Thymus (tissue), 11 donors: ENCODE measurements at regions not wholly inside any gene's neighbourhood (a gene's known extent, or its start where the extent isn't known, plus 50 kb on each side); places are given as distances from the start of the nearest gene placed in this dataset.

ENCODE experiments used
- DNase-seq, 9 donors: peaks; one replicate each; pipeline ENCODE4 v3.0.0-alpha.2; 2013; ENCODE audit warnings: low spot score in 9 of 9, low read depth in 6 of 9, missing footprints in 1 of 9
- H3K27ac ChIP-seq, 2 donors: one replicate each; pipeline ENCODE4 v1.5.1; 2013; ENCODE audit warnings: control low read depth in 1 of 2, low read depth in 1 of 2, low read length in 1 of 2, mild to moderate bottlenecking in 1 of 2, moderate library complexity in 1 of 2
- H3K27me3 ChIP-seq, 2 donors: one replicate each; pipeline ENCODE4 v1.5.1; 2013; ENCODE audit warnings: low read length in 1 of 2; ENCODE audit not compliant: control insufficient read depth in 2 of 2, insufficient read depth in 1 of 2
- H3K36me3 ChIP-seq, 2 donors: one replicate each; pipeline ENCODE4 v1.5.1; 2013; ENCODE audit warnings: low read length in 1 of 2, mild to moderate bottlenecking in 1 of 2, moderate library complexity in 1 of 2; ENCODE audit not compliant: control insufficient read depth in 2 of 2, insufficient read depth in 2 of 2
- H3K4me1 ChIP-seq, 2 donors: one replicate each; pipeline ENCODE4 v1.5.1; 2013; ENCODE audit warnings: low read length in 2 of 2; ENCODE audit not compliant: control insufficient read depth in 2 of 2, insufficient read depth in 2 of 2
- H3K4me3 ChIP-seq, 2 donors: one replicate each; pipeline ENCODE4 v1.5.1; 2013; ENCODE audit warnings: low read length in 2 of 2, control low read depth in 1 of 2, mild to moderate bottlenecking in 1 of 2
- H3K9me3 ChIP-seq, 2 donors: one replicate each; pipeline ENCODE4 v1.5.1; 2013; ENCODE audit warnings: low read length in 1 of 2, mild to moderate bottlenecking in 1 of 2; ENCODE audit not compliant: control insufficient read depth in 2 of 2, insufficient read depth in 1 of 2
- WGBS: extraction: QIAGEN DNeasy Blood & Tissue Kit; methylation state at CpG from one replicate; pipeline ENCODE4 v1.1.7; 2013; 5-methylcytosine and 5-hydroxymethylcytosine counted together
- donor health status: healthy.

GRCh38 chr18:28504066-28504465 lies 327.1 kb upstream of the CDH2 start:
- Histone ChIP-seq H3K4me1 (no peaks in the 10 kb centered on the region), H3K36me3 (no peaks in the 10 kb centered on the region), H3K9me3 (no peaks in the 10 kb centered on the region), H3K4me3 (no peak overlapping the region), H3K27ac (no peak overlapping the region), H3K27me3 (no peaks in the 10 kb centered on the region)
- 92% methylated on average over 4 of the region's 4 CpGs for WGBS
- DNase-seq, result no peak

- Histone ChIP-seq H3K27me3 (no peaks in the 10 kb centered on the region), H3K36me3 (no peaks in the 10 kb centered on the region), H3K27ac (no peak overlapping the region), H3K9me3 (no peaks in the 10 kb centered on the region), H3K4me3 (no peak overlapping the region), H3K4me1 (no peaks in the 10 kb centered on the region)
- DNase-seq, result no peak
- WGBS, result 90% methylated on average over 1 of the region's 1 CpG
Observed at GRCh38 chr18:28494151-28494550, 317.2 kb upstream of the CDH2 start.

- H3K36me3 ChIP-seq, result no peaks in the 10 kb centered on the region
- no peak overlapping the region for H3K4me3 ChIP-seq
- no peaks in the 10 kb centered on the region for H3K4me1 ChIP-seq
- no peak for DNase-seq
- no peak overlapping the region for H3K27ac ChIP-seq
- WGBS, result 7% methylated on average over 2 of the region's 2 CpGs
- H3K9me3 ChIP-seq, result peaks cover 0 to 3% of the 10 kb centered on the region in 2 donors
- no peaks in the 10 kb centered on the region for H3K27me3 ChIP-seq
Observed at GRCh38 chr18:28485918-28486317, 309.0 kb upstream of the CDH2 start.

- Histone ChIP-seq H3K27me3 (no peaks in the 10 kb centered on the region), H3K36me3 (no peaks in the 10 kb centered on the region), H3K27ac (no peak overlapping the region), H3K4me1 (no peaks in the 10 kb centered on the region), H3K9me3 (peaks cover 0 to 3% of the 10 kb centered on the region in 2 donors), H3K4me3 (no peak overlapping the region)
- no peak for DNase-seq
Observed at GRCh38 chr18:28485210-28485801, 308.4 kb upstream of the CDH2 start.

GRCh38 chr18:28478531-28478930 lies 301.6 kb upstream of the CDH2 start:
- Histone ChIP-seq H3K4me1 (no peaks in the 10 kb centered on the region), H3K27me3 (no peaks in the 10 kb centered on the region), H3K9me3 (peaks cover 0 to 11% of the 10 kb centered on the region in 2 donors), H3K4me3 (no peak overlapping the region), H3K27ac (no peak overlapping the region), H3K36me3 (no peaks in the 10 kb centered on the region)
- DNase-seq, result no peak
- WGBS, result 94% methylated on average over 1 of the region's 1 CpG

- Histone ChIP-seq H3K27ac (no peak overlapping the region), H3K36me3 (no peaks in the 10 kb centered on the region)
- 90% methylated on average over 2 of the region's 2 CpGs for WGBS
Observed at GRCh38 chr18:28476302-28476701, 299.4 kb upstream of the CDH2 start.

GRCh38 chr18:28469946-28470345 lies 293.0 kb upstream of the CDH2 start:
- 80% methylated on average over 2 of the region's 2 CpGs for WGBS

More at GRCh38 chr18:28476302-28476701, 299.4 kb upstream of the CDH2 start:
- Histone ChIP-seq H3K27me3 (no peaks in the 10 kb centered on the region), H3K4me3 (no peak overlapping the region), H3K4me1 (no peaks in the 10 kb centered on the region), H3K9me3 (peaks cover 0 to 9% of the 10 kb centered on the region in 2 donors)
- no peak for DNase-seq

GRCh38 chr18:28468901-28469300 lies 292.0 kb upstream of the CDH2 start:
- Histone ChIP-seq H3K9me3 (peaks cover 0 to 2% of the 10 kb centered on the region in 2 donors), H3K27me3 (no peaks in the 10 kb centered on the region), H3K4me1 (no peaks in the 10 kb centered on the region), H3K36me3 (no peaks in the 10 kb centered on the region), H3K27ac (no peak overlapping the region), H3K4me3 (no peak overlapping the region)
- 91% methylated on average over 1 of the region's 1 CpG for WGBS
- no peak for DNase-seq

More at GRCh38 chr18:28469946-28470345, 293.0 kb upstream of the CDH2 start:
- H3K27ac ChIP-seq, result no peak overlapping the region
- H3K4me1 ChIP-seq, result no peaks in the 10 kb centered on the region
- DNase-seq, result no peak
- H3K36me3 ChIP-seq, result no peaks in the 10 kb centered on the region
- peaks cover 0 to 5% of the 10 kb centered on the region in 2 donors for H3K9me3 ChIP-seq
- no peaks in the 10 kb centered on the region for H3K27me3 ChIP-seq
- H3K4me3 ChIP-seq, result no peak overlapping the region

- no peak overlapping the region for H3K4me3 ChIP-seq
- H3K27me3 ChIP-seq, result no peaks in the 10 kb centered on the region
- 93% methylated on average over 2 of the region's 2 CpGs for WGBS
- no peaks in the 10 kb centered on the region for H3K36me3 ChIP-seq
- no peaks in the 10 kb centered on the region for H3K9me3 ChIP-seq
- no peak for DNase-seq
- no peak overlapping the region for H3K27ac ChIP-seq
- no peaks in the 10 kb centered on the region for H3K4me1 ChIP-seq
Observed at GRCh38 chr18:28466204-28466603, 289.3 kb upstream of the CDH2 start.
